Endothelial cell of umbilical vein (primary cell): ENCODE measurements at regions not wholly inside any gene's neighbourhood (a gene's known extent, or its start where the extent isn't known, plus 50 kb on each side); places are given as distances from the start of the nearest gene placed in this dataset.

Experiments
- EZH2 ChIP-seq: IDR thresholded peaks from 2 replicates; pipeline ENCODE4 v1.6.1; 2012; ENCODE audit warnings: borderline replicate concordance, low read depth, mild to moderate bottlenecking, moderate library complexity, low read length, inconsistent platforms; ENCODE audit not compliant: severe bottlenecking
- FOS ChIP-seq: IDR thresholded peaks from 2 replicates; pipeline ENCODE4 v1.6.1; 2011; ENCODE audit warnings: mild to moderate bottlenecking, low read length, moderate library complexity, borderline replicate concordance; ENCODE audit not compliant: insufficient read depth
- JUN ChIP-seq: IDR thresholded peaks from 2 replicates; pipeline ENCODE4 v1.6.1; 2011; ENCODE audit warnings: borderline replicate concordance, low read depth; ENCODE audit not compliant: insufficient read length, insufficient read depth
- MYC ChIP-seq: IDR thresholded peaks from one replicate; pipeline ENCODE4 v1.6.1; 2011; ENCODE audit warnings: mild to moderate bottlenecking, low read depth, low read length
- POLR2A ChIP-seq: IDR thresholded peaks from 2 replicates; pipeline ENCODE4 v1.6.1; 2012; ENCODE audit warnings: low read depth, mild to moderate bottlenecking, control low read depth, low read length
- TF ChIP-seq, protein P1 (sequence below): IDR thresholded peaks from 2 replicates; pipeline ENCODE4 v1.6.1; 2011; ENCODE audit not compliant: insufficient read depth, insufficient read length
- TF ChIP-seq, protein P2 (sequence below), 2 donors: IDR thresholded peaks; 1 replicate in 1 of 2; 2 replicates in 1 of 2; pipeline ENCODE4 v1.5.1; 2011; ENCODE audit warnings: low read length in 2 of 2, mild to moderate bottlenecking in 2 of 2, moderate library complexity in 2 of 2, control low read depth in 1 of 2, inconsistent platforms in 1 of 2, low read depth in 1 of 2; ENCODE audit not compliant: insufficient read depth in 1 of 2; ENCODE audit errors: extremely low read depth in 1 of 2

DNA sequence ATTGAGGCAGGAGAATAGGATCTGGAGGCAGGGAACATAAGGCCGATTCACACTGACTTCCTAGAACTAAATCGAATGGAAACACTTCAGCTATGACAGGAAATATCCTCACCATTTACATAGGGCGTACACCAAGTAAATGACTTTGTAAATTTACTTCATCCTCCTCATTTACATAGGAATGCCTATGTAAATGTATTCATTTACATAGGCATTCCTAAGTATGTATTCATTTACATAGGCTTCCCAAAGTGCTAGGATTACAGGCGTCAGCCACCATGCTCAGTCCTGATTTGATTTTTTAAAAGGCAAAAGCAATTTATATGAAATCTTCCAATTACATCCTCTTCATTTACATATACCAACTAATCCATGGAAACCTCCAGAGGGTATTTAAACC, 133.1 kb upstream of the RFC3 start:
- TF ChIP-seq, protein P1, sequence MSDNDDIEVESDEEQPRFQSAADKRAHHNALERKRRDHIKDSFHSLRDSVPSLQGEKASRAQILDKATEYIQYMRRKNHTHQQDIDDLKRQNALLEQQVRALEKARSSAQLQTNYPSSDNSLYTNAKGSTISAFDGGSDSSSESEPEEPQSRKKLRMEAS, result no peak
- TF ChIP-seq POLR2A (no peak), EZH2 (no peak), JUN (no peak), MYC (no peak), FOS (no peak)
- TF ChIP-seq, protein P2, sequence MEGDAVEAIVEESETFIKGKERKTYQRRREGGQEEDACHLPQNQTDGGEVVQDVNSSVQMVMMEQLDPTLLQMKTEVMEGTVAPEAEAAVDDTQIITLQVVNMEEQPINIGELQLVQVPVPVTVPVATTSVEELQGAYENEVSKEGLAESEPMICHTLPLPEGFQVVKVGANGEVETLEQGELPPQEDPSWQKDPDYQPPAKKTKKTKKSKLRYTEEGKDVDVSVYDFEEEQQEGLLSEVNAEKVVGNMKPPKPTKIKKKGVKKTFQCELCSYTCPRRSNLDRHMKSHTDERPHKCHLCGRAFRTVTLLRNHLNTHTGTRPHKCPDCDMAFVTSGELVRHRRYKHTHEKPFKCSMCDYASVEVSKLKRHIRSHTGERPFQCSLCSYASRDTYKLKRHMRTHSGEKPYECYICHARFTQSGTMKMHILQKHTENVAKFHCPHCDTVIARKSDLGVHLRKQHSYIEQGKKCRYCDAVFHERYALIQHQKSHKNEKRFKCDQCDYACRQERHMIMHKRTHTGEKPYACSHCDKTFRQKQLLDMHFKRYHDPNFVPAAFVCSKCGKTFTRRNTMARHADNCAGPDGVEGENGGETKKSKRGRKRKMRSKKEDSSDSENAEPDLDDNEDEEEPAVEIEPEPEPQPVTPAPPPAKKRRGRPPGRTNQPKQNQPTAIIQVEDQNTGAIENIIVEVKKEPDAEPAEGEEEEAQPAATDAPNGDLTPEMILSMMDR (IDR thresholded peaks at IDR 0.05; ENCODE audit: extremely low read depth in 1 of 2, insufficient read depth in 1 of 2, low read depth in 1 of 2, low read length in 2 of 2), result no peak
